HepG2 (cell line): ENCODE measurements at regions not wholly inside any gene's neighbourhood (a gene's known extent, or its start where the extent isn't known, plus 50 kb on each side); places are given as distances from the start of the nearest gene placed in this dataset.

Source experiments
- ADNP ChIP-seq: sonication (generic); formaldehyde crosslinking; IDR thresholded peaks from 2 replicates; pipeline ENCODE4 v1.4.0; 2020; ENCODE audit warnings: missing genetic modification reagents
- ARHGAP35 ChIP-seq: sonication (generic); formaldehyde crosslinking; IDR thresholded peaks from 2 replicates; pipeline ENCODE4 v1.9.0; 2022; ENCODE audit warnings: mild to moderate bottlenecking, inconsistent platforms, moderate library complexity, missing genetic modification reagents, borderline replicate concordance
- FOXA1 ChIP-seq, 2 experiments: fragments of 450-650 bp in 1 of 2; sonication (generic) in 1 of 2; formaldehyde crosslinking in 1 of 2; IDR thresholded peaks; 2 replicates each; pipeline versions ENCODE4 v1.4.0 to v1.6.1; 2016 to 2020; ENCODE audit warnings: missing genetic modification reagents in 1 of 2
- GATA4 ChIP-seq: sonication (generic); IDR thresholded peaks from 2 replicates; pipeline ENCODE4 v1.6.1; 2016; ENCODE audit warnings: antibody characterized with exemption, low read depth, borderline replicate concordance
- HMG20A ChIP-seq: IDR thresholded peaks from 2 replicates; pipeline ENCODE4 v1.6.1; 2016; ENCODE audit warnings: borderline replicate concordance
- JUNB ChIP-seq: sonication (generic); formaldehyde crosslinking; IDR thresholded peaks from 2 replicates; pipeline ENCODE4 v1.8.0; 2022; ENCODE audit warnings: missing genetic modification reagents, mild to moderate bottlenecking, borderline replicate concordance
- MBNL3 ChIP-seq: fragments of 250-450 bp; sonication (Bioruptor Pico); conservative IDR thresholded peaks from 2 replicates; pipeline ENCODE4 v1.8.0; 2022; ENCODE audit warnings: mild to moderate bottlenecking, inconsistent platforms
- MZF1 ChIP-seq: sonication (generic); formaldehyde crosslinking; IDR thresholded peaks from 2 replicates; pipeline ENCODE4 v1.8.1; 2023; ENCODE audit warnings: mild to moderate bottlenecking, missing genetic modification reagents, borderline replicate concordance
- NFE2L1 ChIP-seq: sonication (generic); formaldehyde crosslinking; IDR thresholded peaks from 2 replicates; pipeline ENCODE4 v1.4.0; 2020; ENCODE audit warnings: missing genetic modification reagents, mild to moderate bottlenecking, borderline replicate concordance
- POLR2AphosphoS2 ChIP-seq: IDR thresholded peaks from 2 replicates; pipeline ENCODE4 v1.6.1; 2011; ENCODE audit warnings: low read depth, low read length, improper control_type of control experiment
- SALL1 ChIP-seq: sonication (generic); formaldehyde crosslinking; IDR thresholded peaks from 2 replicates; pipeline ENCODE4 v1.8.0; 2022; ENCODE audit warnings: mild to moderate bottlenecking, missing genetic modification reagents
- SATB2 ChIP-seq: sonication (generic); formaldehyde crosslinking; IDR thresholded peaks from 2 replicates; pipeline ENCODE4 v1.5.0; 2020; ENCODE audit warnings: missing genetic modification reagents
- TCF7 ChIP-seq: sonication (generic); IDR thresholded peaks from 2 replicates; pipeline ENCODE4 v1.6.1; 2016; ENCODE audit warnings: antibody characterized with exemption, low read depth
- ZNF7 ChIP-seq: IDR thresholded peaks from 2 replicates; pipeline ENCODE4 v1.6.1; 2016; ENCODE audit warnings: missing biosample characterization, missing genetic modification reagents
- ZNF761 ChIP-seq: sonication (generic); formaldehyde crosslinking; conservative IDR thresholded peaks from 2 replicates; pipeline ENCODE4 v1.4.0; 2020; ENCODE audit warnings: mild to moderate bottlenecking, missing genetic modification reagents
- ZNF816 ChIP-seq: sonication (generic); formaldehyde crosslinking; IDR thresholded peaks from 2 replicates; pipeline ENCODE4 v1.8.0; 2022; ENCODE audit warnings: missing genetic modification reagents, mild to moderate bottlenecking, borderline replicate concordance
- TF ChIP-seq, protein P1 (sequence below): IDR thresholded peaks from 2 replicates; pipeline ENCODE4 v1.6.1; 2018; ENCODE audit warnings: missing genetic modification reagents, mild to moderate bottlenecking, missing compliant biosample characterization
- TF ChIP-seq, protein P2 (sequence below): sonication (generic); formaldehyde crosslinking; IDR thresholded peaks from 2 replicates; pipeline ENCODE4 v1.5.0; 2020; ENCODE audit warnings: mild to moderate bottlenecking, low read depth, missing genetic modification reagents, borderline replicate concordance
- TF ChIP-seq, protein P3 (sequence below): sonication (generic); formaldehyde crosslinking; conservative IDR thresholded peaks from 2 replicates; pipeline ENCODE4 v1.5.0; 2020; ENCODE audit warnings: missing genetic modification reagents
- TF ChIP-seq, protein P4 (sequence below), 2 experiments: sonication (generic) in 1 of 2; formaldehyde crosslinking in 1 of 2; IDR thresholded peaks; 2 replicates each; pipeline versions ENCODE4 v1.4.0 to v1.6.1; 2016 to 2020; ENCODE audit warnings: borderline replicate concordance in 1 of 2, low read depth in 1 of 2, mild to moderate bottlenecking in 1 of 2, missing genetic modification reagents in 1 of 2

DNA sequence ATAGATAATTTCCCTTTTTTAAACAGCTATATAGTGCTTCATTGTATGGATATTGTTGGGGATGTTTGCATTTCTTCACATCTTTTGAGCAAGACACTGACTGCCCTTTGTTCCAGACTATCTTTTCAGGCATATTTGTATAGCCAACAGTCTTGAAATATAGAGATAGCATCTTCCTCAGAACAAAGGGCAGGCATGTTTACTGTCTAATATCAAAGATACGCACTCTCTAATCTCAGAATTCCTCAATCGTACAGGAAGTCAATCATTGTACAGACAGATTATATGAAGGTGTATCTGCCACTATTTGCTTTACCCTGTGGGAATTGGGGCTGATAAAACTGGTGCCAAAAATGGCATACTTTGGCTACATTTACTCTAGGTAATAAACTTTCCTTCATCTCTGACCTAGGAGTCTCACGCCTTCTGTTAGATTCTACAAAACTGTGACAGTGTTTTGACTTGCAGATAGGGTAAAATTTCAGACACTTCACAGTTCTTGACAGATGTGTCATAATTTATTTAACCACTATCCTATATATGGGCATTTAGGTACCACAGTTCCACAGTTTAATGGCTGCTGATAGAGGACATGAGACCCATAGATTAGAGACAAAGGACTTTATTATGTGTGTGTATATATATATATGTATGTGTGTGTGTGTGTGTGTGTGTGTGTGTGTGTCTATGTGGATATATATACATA is 321.0 kb downstream of the IGSF11 start (continued):
- TF ChIP-seq ARHGAP35 (CRISPR knock-in tag) (no peak), SATB2 (CRISPR knock-in tag) (no peak), MBNL3 (CRISPR knock-in tag) (no peak), FOXA1 (IDR thresholded peaks at IDR 0.05) (no peak), FOXA1 (CRISPR knock-in tag; IDR thresholded peaks at IDR 0.05) (peak; percentile 79), MZF1 (CRISPR knock-in tag) (no peak), POLR2AphosphoS2 (no peak), HMG20A (peak; percentile 33; the same call in 1 of the 2 replicates), JUNB (CRISPR knock-in tag) (no peak), TCF7 (peak; percentile 84), SALL1 (CRISPR knock-in tag) (no peak), ZNF816 (CRISPR knock-in tag) (no peak), NFE2L1 (CRISPR knock-in tag) (no peak), ZNF761 (CRISPR knock-in tag) (no peak), GATA4 (peak; percentile 37; the same call in 1 of the 2 replicates), ADNP (CRISPR knock-in tag) (no peak), ZNF7 (CRISPR knock-in tag) (no peak)
- TF ChIP-seq, protein P1, sequence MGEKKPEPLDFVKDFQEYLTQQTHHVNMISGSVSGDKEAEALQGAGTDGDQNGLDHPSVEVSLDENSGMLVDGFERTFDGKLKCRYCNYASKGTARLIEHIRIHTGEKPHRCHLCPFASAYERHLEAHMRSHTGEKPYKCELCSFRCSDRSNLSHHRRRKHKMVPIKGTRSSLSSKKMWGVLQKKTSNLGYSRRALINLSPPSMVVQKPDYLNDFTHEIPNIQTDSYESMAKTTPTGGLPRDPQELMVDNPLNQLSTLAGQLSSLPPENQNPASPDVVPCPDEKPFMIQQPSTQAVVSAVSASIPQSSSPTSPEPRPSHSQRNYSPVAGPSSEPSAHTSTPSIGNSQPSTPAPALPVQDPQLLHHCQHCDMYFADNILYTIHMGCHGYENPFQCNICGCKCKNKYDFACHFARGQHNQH, result no peak
- TF ChIP-seq, protein P2, sequence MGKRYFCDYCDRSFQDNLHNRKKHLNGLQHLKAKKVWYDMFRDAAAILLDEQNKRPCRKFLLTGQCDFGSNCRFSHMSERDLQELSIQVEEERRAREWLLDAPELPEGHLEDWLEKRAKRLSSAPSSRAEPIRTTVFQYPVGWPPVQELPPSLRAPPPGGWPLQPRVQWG (CRISPR knock-in tag), result no peak
- TF ChIP-seq, protein P3, sequence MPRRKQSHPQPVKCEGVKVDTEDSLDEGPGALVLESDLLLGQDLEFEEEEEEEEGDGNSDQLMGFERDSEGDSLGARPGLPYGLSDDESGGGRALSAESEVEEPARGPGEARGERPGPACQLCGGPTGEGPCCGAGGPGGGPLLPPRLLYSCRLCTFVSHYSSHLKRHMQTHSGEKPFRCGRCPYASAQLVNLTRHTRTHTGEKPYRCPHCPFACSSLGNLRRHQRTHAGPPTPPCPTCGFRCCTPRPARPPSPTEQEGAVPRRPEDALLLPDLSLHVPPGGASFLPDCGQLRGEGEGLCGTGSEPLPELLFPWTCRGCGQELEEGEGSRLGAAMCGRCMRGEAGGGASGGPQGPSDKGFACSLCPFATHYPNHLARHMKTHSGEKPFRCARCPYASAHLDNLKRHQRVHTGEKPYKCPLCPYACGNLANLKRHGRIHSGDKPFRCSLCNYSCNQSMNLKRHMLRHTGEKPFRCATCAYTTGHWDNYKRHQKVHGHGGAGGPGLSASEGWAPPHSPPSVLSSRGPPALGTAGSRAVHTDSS (CRISPR knock-in tag), result no peak
- TF ChIP-seq, protein P4, sequence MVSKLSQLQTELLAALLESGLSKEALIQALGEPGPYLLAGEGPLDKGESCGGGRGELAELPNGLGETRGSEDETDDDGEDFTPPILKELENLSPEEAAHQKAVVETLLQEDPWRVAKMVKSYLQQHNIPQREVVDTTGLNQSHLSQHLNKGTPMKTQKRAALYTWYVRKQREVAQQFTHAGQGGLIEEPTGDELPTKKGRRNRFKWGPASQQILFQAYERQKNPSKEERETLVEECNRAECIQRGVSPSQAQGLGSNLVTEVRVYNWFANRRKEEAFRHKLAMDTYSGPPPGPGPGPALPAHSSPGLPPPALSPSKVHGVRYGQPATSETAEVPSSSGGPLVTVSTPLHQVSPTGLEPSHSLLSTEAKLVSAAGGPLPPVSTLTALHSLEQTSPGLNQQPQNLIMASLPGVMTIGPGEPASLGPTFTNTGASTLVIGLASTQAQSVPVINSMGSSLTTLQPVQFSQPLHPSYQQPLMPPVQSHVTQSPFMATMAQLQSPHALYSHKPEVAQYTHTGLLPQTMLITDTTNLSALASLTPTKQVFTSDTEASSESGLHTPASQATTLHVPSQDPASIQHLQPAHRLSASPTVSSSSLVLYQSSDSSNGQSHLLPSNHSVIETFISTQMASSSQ (IDR thresholded peaks at IDR 0.05; ENCODE audit: low read depth), result no peak
- TF ChIP-seq, protein P4 (CRISPR knock-in tag; IDR thresholded peaks at IDR 0.05; ENCODE audit: borderline replicate concordance), result no peak
